Endometrial microvascular endothelial cells (primary cell): ENCODE measurements at regions not wholly inside any gene's neighbourhood (a gene's known extent, or its start where the extent isn't known, plus 50 kb on each side); places are given as distances from the start of the nearest gene placed in this dataset.

Experiments used
- in situ Hi-C: cut with HindIII; loops from 2 replicates; pipeline ENCODE4 v1.10.0; 2017; ENCODE audit warnings: low sequenced_read_pairs, low pct_unique_long_range_greater_than_20kb; ENCODE audit errors: inconsistent ontology term

DNA sequence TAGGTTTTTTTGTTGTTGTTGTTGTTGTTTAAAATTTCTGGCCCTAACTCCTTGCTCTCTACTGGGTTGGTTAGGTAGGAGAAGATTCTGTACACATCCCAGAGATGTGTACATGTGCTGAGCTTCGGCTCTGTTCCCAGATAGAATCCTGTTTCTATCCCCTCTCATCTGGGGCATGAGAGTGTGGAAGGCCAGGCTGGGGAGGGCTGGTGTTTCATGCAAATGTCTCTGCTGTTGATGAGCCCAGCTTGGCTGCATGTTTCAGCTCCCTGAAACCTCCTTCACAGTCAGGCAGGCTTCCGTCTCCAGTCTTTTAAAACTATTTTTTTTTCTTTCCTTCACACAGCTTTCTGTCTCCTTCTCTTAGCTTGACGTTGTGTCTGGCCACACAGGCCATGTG, 526.9 kb upstream of the KLF4 start:
- in situ Hi-C loops, result no loop called here

DNA sequence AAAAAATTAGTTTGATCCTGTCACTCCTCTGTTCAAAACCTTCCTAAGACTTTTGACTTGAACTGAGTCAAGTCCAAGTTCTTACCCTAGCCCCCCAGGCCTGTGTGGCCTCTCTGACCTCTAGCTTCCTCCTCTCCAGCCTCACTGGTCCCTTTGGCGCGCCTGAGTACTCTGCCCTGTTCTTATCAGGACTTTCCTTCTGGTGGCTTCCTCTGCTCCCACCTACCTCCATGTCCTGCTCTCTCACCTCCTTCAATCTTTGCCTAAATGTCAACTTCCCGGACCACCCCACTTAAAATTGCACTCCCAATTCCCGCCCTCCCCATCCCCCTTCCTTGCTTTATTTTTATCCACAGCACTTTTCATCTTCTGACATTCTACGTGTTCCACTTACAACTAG, 526.1 kb upstream of the KLF4 start:
- in situ Hi-C loops, result no loop called here

DNA sequence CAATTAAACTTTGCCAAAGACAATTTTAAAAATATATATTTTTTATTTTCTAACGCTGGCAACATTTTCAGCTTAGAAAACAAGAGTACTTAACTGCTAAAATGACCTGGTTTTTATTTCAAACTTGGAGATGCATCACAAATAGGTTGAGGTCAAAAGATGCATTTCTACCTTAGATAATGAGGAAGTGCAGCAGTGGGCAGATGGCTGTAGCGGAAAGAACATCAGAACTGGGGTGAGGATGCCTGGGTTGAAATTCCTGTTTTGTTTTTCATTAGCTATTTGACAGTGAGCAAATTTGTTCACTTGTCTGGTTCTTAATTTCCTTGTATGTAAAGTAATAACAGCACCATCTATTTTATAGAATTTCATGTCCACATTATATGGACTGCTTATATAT, 524.8 kb upstream of the KLF4 start:
- in situ Hi-C loops, result no loop called here

DNA sequence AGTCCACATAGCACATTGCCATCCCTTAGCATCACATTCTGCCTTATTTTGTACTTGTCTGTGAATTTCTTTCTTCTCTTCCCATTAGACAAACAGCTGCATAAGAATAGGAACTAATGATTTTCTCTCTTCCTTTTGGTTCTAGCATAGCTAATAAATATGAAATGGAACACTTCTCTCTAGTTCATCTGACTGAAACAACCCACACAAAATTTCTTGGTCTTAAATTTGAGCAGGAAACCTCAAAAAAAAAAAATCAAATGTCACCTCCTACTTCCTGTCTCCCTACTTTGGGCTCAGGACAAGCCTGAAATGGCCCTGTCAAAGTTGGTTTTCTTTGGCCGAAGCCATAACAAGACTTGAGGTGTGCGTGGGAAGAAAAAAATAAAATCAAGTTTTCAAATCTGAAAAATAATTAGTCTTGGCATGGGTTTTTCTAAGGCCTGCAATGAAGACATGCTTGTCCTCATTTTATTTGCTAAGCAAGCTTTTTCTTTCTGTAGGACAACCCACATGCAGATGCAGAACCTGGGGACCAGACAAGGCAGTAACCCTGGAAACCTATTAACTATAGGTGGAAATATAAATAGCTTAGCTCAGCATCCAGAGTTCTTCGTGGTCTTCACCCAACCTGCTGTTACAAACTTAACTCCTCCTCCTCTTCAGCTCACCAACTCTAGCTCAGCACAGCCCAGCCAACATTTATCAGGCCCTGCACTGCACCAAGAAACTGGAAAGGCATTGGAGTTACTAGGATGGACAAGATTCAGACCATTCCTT, 523.5 kb upstream of the KLF4 start:
- in situ Hi-C loops, result no loop called here

DNA sequence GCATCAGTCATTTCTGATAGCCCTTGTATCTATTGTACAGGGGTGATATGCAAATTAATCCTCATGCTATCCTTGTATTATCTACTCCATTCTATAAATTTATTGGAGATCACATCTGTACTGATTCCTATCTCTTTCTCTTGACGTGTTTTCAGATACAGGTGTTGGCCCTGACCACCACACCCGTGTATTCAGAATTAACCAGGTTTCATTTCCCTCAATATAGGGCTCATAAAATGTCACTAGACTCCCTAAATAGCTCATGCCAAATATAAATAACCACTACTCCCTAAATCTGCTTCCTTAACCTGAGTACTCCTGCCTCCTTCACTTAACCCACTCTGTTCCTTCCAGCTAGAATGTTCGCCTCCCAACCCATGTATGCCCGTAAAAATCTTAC, 522.8 kb upstream of the KLF4 start:
- in situ Hi-C loops, result no loop called here

DNA sequence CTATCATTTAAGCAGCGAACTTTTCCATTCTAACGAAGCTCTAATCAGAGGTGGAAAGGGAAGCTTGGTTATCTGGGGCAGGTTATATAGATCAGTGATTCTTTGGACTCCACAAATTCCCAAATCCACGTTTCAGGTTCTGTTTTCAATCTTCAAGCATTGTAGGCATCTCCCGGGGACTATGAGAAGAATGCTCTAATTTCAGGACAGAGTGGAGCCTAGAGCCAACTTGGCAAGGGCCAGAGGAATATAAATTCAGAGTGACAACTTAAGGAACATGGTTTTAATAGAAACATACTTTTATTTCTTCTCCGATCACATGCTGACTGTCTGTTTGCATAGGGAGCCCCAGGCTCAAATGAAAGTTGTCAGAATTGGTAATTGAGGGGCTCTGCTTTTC, 514.0 kb upstream of the KLF4 start:
- in situ Hi-C loops, result no loop called here

DNA sequence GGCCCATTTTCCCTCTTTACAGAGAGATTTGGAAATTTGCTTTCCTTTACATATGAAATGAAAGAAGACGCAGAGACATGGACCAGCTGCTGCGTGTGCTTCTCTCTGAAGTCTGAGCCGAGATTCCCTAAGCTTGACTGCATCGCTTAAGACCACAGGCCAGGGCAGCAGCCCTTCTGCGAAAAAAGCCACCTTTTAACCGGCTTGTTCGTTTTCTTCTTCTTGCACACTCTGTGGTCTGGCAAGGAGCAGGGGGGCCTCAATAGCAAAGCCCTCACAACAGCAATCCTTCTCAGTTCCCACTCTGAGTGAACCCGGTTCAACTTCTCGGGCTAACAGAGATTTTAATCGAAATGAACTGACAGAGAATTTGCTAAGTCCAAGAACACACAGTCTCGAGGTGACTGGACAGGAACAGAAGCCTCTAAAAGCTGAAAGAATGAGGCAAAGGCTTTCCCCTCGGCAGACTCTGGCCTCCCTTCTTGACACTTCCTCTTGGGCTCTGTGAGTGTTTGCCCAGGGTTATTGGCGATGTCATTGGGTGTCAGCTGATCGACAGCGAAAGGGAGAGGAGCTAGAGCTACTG, 512.9 kb upstream of the KLF4 start:
- in situ Hi-C loops, result no loop called here

DNA sequence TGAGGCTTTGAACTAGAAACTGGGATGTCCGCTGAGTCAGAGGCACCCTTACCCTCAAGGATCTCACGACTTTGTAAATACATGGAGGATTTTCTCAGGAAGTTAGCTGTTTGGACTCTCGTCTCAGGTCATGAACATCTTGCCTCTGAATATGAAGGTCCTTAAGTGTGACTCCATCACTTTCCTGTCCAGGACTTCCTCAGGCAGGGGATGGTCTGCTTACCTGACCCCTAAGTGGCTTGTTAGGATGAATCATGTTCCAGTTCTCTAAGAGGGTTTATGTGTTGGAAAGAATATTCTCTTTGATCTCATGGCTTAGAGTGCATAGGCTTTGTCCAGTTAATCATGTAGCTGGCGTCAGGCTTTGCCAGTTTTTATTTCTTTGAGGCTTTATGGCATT, 511.7 kb upstream of the KLF4 start:
- in situ Hi-C loops, result no loop called here

DNA sequence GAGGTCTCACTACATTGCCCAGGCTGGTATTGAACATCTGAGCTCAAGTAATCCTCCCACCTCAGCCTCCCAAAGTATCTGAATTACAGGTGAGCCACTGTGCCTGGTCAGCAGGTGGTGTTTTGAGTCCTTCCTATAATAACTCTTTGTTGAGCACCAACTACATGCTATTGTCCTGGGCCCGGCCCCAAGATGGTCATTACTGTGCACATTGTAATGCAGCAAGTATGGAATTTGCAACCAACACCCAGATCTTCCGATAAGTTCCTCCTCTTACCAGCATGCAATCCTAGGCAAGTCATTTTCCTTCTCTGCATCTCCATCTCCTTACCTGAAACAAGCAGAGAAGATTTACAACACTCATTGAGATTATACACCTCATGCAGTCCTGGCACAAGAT, 510.3 kb upstream of the KLF4 start:
- in situ Hi-C loops, result no loop called here

DNA sequence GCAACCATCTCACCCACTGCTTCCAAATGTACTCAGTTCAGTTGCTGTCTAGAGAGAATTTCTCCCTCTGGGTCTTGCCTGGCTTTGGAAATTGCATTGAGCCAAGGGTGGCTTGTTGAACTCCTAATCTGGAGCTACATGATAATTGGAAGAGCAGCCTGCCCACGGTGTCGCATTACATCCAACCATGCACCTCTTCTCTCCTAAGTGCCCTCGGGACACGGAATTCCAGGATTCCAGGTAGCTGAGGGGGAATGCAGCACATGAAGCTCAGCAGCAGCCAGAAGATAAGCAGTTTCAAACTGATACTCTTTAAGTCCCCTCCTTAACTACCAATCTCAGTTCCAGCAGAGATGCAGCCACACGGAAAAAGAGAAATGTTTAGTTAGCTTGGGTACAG, 509.4 kb upstream of the KLF4 start:
- in situ Hi-C loops, result no loop called here

DNA sequence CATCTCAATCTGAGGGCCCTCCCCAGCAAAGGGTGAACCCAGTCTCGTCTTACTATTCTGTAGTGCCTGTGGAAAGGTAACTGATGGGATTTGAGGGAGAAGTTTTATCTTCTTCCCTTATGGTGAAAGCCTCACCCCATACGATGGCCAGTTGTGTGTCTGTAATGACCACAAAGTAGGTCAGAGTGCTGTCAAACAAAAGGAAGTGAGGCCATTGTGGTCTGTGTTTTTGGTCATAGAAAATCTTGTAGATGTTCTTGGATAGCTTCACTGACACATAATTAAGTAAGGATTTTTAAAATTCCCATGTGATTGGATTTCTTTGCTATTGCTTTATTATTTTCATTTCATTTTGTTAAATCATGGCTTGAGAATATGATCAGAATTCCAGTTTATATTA, 505.1 kb upstream of the KLF4 start:
- in situ Hi-C loops, result no loop called here

DNA sequence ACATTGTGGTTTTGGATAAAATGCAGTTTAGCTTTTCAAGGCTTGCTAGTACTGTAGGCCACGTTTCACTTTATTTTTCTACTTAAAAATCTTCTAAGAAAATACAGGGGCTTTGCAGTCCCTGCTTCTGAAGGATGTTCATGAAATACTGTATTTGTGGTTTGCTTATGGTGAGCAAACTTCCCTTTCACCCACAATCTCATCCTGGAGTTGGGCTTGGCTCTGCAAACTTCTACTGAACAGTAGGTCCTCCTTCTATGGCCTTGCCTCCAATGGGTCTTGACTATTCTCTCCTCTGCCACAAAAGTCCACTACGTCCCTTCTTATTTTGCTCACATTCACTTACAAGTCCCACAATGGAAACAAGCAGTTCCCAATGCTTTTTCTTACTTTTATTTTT, 502.7 kb upstream of the KLF4 start:
- in situ Hi-C loops, result no loop called here

DNA sequence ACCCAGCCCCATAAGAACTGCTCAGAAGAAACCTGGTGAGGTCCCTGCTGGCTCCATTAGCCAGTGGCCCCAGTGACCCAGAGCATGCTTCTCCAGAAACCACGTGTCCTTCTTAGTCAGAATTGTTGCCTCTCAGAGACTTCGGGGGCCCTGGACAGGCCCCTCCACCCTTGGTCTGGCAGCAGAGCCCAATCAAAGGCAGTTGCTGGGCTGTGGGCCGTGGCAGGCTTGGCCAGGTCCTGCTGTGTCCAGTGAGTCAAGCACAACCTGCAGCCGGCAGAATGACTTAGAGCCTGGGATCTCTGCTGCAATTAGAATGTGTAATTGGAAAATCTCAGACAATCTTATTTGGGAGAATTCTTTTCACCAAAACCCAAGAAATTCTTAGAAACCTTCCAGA, 502.0 kb upstream of the KLF4 start:
- in situ Hi-C loops, result no loop called here

DNA sequence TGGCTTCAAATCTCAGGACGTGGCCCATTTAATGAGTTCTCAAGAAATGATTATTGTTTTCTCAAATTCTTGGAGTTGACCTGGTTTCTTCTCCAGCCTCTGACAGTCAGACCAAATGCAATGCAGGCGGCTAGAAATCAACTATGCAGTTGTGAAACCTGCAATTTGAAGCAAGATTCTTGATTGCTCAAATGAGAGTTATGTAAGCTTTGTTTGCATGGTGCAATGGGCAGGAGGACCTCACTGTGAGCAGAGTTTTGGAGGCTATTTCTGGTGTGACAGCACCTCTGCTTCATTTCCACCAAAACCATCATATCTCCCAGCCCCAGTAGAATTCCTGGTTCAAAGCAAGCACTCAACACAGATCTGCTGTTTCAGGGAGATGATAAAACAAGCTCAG, 500.0 kb upstream of the KLF4 start:
- in situ Hi-C loops, result no loop called here

DNA sequence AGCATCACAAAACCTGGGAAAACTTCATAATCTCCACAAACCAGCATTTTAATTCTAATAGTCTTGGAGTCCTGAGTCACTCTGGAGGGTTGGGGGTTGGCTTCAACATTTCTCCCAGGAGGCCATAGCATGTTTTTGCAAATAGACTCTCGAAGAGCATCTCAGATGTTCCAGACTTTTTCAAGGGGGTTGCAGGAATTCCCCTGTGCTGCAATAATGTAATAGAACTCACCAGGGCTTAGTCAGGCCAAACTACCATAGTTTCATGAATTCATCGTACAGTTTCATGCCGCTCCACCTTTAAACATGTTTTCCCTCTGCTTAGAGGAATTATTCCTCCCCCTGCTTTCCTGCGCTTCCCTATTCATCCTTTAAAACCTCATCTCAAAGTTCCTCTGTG, 499.5 kb upstream of the KLF4 start:
- in situ Hi-C loops, result no loop called here

DNA sequence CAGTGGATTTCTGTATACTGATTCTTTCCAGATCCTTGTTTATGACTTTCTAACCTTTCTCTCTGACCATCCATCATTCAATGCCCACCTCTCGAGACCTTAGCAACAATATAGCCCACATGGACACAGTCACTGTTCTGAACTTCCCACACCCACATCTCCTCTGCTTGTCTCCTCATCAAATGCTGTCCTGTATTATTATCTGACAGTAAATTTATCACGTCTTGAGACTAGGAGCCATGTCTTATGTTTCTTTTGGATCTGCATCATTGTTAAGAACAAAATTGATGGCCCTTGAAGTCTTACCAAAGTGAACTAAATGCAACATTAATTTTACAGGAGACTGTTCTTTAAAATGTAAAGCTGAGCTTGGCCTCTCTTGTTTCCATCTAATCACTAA, 495.4 kb upstream of the KLF4 start:
- in situ Hi-C loops, result no loop called here

DNA sequence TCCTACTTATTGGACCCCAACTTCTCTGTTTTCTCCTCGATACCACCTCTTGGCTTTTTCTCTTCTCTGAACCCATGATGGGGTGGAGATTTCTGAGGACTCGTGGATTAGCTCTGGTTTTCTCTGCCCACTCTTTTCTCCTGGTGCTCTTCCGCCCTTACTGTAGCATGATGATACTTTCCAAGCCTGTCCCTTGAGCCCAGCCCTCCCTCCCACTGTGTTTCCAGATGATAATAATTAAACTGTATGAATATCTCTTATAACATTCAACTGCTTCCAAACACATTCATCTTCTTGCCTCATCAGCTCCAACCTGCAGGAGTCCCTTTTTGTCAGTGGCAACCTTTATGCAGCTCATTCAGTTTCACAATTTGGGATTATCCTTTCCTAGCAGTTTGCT, 494.2 kb upstream of the KLF4 start:
- in situ Hi-C loops, result no loop called here

DNA sequence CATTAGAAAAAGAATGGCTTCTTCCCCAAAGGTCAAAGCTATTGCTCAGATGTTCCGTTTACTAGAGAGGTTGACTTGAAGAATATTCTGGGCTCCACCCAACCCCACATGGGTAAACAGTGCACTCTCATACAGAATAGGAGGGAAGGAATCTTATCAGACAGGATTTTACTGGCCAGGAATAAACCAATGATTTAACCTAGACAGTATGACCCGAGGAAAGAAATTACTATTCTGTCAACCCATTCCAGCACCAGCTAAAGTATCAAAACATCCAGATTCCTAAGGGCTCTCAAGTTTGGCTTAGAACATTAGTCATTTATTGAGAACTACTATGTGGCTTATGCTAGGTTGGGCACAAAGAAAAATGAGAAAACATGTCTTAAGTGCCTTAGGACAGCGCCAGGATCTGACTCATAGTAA, 493.6 kb upstream of the KLF4 start:
- in situ Hi-C loops, result no loop called here

DNA sequence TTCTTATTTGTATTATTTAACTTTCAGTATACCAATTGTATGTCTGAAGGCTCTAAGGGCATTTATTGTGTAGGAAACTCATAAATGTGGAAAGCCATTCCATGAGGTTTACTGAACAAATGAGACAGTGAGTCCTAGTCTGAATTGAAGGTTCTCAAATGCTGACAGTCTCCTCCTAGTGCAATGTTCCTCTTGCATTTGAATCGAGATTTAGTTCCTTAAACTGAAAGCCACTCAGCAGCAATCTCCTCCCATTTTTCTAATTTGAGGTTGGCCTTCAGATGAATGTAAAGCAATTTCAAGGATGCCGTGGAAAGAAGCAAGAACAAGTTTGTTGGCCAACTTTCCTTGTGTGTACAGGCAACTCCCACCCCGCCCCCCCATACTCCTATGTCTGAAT, 493.2 kb upstream of the KLF4 start:
- in situ Hi-C loops, result no loop called here

DNA sequence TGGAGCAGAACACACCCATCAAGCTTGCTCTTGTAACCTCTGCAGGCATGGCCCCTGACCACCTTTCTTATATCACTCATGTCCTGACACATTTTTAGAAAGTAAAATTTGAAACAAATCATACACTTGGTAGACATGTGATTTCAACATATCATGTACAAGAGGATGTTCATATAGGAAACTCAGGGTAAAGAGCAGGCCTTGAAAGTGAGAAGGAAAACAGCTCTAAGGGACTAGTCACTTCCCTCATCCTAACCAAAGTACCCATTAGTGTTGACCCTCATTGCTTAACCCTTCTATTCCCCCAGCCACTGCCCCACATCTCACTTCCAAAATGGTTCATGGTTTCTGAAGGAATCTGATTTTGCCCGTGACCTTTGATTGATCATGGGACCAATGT, 492.4 kb upstream of the KLF4 start:
- in situ Hi-C loops, result no loop called here

DNA sequence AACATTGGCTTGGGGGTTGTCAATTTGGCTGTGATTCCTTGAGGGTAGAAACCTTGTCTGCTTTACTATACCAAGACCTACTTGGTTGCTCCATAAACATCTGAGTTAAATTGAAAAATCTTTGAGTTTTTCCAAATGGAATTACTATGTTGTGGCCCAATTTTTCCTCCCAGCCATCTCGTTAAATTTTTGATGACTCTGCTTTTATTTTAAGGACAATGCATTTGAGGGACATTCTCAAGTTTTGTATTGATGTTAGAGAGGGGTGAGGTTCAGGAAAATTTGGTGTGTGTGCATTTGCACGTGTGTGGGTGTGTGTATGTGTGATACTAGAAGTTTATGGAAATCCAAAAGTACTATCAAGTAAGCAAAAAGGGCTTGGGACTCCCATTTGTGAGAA, 491.4 kb upstream of the KLF4 start:
- in situ Hi-C loops, result no loop called here
